CD1c-positive myeloid dendritic cell (primary cell): ENCODE measurements at regions not wholly inside any gene's neighbourhood (a gene's known extent, or its start where the extent isn't known, plus 50 kb on each side); places are given as distances from the start of the nearest gene placed in this dataset.

Experiments
- DNase-seq: peaks from one replicate; pipeline ENCODE4 v3.0.0-alpha.2; 2016; ENCODE audit errors: extremely low spot score

DNA sequence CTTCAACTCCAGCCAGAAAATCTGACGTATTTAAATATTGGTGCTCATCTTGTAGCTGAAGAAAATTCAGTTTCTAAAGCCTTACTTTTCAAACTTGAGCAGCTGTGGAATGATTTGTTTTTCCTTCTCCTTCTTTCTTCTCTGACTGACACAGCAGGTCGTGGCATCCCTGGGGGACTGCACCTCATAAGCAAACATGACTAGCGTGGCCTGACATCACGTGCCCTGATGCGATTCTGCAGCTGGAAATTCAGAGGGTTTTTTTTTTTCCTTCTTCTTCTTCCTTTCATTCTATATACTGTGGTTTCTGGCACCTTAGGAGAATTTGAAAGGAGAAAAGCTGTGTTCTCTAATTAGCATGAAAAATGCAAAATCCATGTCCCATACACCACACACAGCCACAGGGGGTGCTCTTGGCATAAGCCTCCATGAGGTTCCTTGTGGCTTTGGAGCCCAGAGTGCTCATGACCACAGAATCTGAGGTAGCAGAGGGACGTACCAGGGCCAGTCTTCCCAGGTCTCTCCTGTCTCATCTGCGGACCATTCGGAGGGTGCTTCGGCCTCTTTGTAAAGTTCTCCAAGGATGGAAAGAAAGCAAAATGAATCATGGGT lies 258.5 kb upstream of the CDH4 start:
- no peak for DNase-seq

DNA sequence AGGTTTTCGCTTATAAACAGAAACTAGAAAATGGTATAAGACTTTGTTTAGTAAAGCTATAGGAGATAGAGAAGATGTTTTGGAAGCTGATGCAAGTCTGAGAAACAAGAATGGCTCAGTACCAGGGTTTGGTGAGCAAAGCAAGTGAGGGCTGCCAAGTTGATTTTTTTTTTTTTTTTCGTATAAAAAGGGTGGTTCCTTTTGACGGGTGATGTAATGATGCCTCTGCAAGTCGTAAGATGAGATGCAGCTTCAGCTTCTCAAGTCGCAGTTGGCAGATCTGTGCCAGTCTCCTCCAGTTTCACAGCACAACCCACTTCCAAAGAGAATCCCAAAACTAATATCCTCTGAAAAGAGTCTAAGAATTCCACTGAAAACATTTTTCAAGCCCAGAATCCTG lies 252.8 kb upstream of the CDH4 start:
- DNase-seq, result no peak

DNA sequence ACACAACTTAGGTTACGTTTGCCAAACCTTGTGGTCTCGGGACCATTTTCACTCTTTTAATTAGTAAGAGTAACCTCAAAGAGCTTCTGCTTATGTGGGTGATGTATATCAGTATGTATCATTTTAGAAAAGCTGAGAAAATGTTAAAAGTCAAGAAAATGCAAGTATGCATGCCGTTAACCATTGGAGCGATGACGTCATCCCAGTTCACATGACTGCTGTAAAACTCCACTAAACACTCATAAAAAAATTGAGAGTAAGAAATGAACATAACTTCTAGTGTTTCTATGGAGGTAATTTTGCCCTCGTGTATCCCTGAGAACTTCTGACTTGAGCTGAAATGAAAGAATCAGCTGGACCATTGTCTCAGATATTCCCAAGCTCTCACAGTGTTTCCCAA lies 250.0 kb upstream of the CDH4 start:
- no peak for DNase-seq

DNA sequence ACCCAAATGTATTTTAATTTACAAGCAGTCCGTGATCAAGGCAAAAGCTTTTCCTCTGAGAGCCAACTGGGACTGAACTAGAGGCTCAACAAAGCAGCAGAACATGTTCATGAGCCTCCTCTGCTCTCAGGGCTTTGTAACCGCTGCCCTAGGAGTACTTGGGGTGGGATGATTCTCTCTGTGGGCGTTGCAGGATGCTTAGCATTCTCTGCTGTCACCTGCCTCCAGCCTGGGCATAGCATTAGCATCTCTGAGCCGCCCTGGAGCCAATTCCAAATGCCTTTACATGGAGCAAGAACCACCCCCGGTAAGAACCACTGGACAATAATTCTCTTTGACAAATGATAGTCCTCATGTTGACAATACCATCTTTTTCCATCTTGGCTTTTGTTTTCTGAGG lies 237.6 kb upstream of the CDH4 start:
- DNase-seq, result no peak

DNA sequence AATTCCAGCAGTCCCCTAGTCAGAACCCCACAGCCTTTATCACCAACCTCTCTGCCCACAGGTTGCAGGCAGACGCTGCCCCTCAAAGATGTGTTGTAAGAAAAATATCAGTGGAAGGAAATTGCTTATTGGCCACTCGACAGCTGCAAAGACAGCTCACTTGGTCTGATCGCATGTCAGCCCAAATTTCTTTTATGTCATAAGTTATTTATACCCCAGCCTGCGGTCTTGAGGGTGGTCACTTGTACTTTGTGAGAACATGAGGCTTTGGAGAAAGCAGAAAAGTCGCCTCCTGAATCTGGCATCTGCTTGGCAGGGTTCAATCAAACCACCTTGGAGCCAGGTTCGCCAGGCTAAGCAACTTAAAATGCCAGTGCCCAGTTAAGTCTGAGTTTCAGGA lies 236.5 kb upstream of the CDH4 start:
- DNase-seq, result no peak

DNA sequence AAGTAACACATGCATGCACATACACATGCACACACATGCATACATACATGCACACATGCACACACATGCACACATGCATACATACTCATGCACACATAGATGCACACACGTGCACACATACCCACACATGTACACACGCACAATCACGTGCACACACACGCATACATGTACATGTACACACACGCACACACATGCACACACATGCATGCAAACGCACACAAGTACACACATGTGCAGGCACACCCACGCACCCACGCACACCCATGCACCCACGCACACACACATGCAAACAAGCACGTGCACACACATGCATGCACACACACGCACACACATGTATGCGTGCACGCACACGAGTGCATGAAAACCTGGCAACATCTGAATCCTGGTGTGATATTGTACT lies 232.7 kb upstream of the CDH4 start:
- DNase-seq, result no peak

DNA sequence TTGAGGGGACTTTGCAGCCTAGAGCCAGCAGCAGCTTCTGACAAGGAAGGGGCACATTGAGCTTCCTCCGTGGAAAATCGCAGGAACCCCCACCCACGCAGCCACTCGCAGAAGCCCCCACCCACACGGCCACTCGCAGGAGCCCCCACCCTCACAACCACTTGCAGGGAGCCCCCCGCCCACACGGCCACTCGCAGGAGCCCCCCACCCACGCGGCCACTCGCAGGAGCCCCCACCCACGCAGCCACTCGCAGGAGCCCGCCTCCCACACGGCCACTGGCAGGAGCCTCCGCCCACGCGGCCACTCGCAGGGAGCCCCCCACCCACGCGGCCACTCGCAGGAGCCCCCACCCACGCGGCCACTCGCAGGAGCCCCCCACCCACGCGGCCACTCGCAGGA lies 228.4 kb upstream of the CDH4 start:
- DNase-seq, result no peak

DNA sequence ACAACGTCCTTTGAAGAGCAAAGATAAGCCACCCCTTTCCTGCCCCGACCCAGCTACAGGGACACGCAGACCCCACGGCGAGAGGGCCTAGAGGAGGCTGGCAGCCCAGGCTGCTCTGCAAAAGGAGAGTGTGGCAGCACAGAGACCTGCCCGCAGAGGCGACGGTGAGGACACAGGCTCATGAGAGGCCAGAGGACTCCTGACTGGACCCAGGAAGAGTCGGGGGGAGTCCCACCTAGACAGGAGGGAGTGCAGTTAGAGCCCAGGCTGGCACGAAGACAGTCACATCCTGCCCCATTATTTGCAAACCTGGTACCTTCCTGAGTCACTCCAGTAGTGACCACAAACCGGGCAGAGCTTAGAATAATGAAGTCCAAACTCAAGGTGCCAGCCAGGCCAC lies 227.7 kb upstream of the CDH4 start:
- DNase-seq, result no peak

DNA sequence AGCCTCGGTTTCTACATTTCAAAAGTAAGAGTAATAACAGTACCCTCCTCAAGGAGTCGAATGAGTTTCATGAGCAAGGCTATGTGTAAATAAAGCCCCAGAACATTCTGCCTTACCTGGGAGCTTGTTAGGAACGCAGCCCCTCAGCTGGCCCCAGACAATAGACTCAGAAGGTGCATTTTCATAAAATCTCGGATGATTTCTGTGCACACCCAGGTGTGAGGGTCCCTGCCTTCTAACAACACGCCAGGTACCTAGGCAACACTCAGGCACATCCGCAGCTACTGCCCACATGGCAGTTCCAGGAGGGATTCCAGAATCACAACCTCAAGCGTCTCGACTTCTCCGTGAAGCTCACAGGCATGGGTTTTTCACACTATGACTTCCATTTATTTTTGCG lies 226.5 kb upstream of the CDH4 start:
- DNase-seq, result no peak

DNA sequence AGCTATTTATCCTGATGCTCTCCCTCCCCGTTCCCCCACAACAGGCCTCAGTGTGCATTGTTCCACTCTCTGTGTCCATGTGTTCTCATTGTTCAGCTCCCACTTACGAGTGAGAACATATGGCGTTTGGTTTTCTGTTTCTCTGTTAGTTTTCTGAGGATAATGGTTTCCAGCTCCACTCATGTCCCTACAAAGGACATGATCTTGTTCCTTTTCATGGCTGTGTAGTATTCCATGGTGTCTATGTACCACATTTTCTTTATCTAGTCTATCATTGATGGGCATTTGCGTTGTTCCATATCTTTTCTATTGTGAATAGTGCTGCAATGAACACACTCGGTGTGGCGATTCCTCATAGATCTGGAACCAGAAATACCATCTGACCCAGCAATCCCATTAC lies 225.9 kb upstream of the CDH4 start:
- no peak for DNase-seq

DNA sequence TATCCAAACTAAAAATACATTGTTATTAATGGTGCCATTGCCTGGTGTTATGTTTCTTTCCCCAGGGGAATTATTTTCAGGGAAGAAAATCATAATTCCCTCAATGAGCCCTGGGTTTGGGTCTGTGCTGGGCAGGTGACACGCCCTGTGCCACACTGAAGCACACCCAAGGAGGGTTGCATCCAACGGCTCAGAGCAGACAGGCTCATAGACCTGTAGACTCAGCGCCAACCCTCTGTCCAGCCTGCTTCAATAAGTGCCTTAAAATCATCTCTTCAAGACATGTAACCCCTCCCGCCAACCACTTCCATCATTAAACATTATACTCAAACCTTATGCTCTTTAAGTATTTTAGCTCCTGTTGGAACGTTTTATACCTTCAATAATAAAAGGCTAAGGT lies 225.3 kb upstream of the CDH4 start:
- no peak for DNase-seq

DNA sequence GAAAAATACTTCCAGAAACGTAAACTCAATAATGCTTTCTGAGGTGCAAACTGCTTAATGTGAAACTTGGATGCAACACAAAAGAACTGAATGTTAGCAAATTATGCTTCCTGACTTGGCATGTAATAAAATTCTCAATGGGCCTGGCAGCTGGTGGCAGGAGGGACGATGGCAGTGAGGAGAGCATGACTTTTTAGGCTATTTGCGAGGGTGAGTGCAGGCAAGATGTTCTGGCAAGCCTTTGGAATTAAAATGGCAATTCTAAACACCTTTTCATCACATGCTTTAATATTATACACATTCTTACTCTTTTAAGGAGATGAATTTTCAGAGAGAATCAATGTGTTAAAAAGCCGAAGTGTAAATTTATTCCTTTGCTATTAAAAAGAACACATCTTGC lies 224.8 kb upstream of the CDH4 start:
- no peak for DNase-seq

DNA sequence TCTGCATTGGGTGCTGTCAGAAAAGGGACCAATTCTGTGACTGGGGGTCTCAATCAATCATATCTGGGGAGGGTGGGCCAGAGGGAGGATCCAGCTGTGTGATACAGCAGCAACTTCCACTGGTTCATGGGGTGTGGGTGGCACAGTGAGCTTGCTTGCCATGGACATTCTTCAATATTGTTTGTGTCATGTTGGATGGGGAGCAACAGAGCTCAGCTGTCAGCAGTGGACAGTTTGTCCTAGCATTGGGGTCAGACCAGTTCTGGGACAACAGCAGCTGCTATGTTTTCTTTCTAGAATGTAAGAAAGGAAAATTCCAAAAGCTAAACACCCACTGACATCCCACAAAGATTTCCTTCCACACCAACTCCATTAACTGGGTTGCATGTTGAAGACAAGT lies 221.9 kb upstream of the CDH4 start:
- DNase-seq, result no peak

DNA sequence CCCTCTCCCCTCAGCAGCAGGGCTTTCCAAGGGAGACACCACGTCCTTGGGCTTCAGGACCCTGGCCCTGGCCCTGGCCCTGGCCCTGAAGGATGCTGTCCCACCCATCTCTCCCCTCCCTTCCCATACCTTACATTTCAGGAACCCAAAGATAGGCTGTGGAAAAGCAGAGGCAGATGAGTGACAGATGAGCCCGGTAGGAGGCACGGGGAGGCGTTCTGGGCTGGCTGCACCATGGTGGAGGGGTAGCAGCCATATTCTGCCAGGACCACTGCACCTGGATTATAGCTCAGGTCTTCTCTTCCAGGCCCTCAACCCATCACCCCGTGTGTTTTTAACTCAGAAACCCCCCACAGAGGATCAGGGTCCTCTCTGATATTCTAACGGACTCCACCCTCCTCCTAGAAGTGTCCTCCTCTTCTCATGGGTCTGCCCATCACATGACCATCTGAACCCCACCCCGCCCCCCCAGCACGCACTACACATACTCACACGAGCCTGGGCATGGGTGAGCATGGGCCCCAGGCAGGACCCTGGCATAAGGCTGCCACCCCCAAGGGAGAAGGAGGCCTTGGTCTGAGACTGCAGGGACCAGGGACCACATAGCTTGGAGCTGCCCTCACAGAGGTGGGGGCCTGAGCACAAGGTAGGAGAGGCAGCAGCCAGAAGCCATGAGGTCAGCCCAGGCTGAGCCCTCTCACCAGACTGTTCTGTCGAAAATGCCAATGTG lies 220.8 kb upstream of the CDH4 start:
- no peak for DNase-seq

DNA sequence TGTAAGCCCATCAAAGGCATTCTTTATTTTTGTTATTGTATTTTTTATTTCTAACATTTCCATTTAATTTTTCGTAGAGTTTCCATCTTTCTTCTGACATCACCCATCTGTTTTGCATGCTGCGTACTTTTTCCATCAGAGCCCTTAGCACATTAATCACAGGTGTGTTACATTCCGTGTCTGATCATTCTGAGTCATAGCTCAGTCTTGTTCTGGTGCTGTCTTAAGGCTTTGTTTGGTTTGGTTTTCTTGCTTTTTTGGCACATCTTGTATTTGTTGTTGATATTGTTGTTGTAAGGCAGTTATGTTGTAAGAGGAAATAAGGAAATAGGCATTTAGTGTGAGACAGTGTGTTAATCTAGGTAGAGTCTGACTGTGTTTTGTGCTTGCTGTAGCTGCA lies 214.6 kb upstream of the CDH4 start:
- DNase-seq, result no peak

DNA sequence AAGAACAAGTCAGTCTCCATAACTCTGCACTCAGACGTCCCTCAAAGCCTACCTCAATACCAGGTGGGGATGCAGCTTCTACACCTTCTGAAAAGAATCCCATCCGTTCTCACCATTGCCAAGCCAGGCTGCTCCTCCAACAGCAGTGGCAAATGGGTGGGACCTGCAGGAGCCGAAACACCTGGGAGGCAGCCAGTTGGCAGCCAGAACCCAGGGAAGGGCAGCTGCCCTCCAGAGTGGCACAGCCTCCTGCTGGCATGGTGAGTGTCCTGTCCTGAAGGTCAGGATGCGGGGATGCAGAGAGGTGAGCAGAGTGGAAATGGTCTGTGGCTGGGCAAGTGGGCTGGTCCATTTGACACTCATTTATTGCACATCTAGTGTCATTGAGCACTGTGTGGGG lies 210.6 kb upstream of the CDH4 start:
- no peak for DNase-seq

DNA sequence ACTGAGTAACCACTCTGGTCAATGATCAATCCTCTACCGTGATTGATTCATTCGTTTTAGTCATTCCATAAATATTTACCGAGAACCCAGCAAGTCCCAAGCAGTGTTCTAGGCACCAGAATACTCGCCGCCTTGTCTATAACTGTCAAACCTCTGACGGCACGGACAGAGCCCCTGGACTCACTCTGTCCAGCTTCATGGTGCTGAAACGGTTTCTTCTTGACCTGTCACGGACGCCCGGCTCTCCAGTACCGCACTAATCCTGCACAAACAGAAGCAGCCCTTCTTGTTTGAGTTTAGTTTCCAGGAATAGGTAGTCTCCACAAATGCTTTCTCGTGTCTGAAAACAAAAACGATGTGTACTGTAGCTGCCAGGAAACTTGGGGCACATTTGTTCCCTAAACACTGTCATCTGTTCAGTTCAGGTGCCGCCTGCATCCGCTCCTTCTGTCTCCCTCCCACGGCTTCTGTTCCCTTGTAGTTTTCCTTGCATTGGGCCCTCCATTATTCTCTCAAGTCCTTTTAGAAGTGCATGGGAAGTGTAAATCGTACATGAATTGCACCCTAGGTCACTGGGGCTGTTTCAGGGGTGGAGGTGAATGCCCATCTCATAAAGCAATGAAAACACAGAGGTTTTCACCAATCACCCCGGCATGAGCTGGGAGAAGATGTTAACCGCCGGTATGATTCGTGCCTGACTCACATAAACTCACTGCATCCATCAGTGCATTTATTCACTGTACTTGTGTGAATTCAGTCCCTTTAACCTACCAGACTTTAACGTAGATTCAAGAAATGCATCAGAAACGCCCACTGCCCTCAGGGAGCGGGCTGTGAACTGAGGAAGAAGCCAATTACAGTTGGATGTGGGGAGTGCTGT lies 209.3 kb upstream of the CDH4 start:
- DNase-seq, result no peak

DNA sequence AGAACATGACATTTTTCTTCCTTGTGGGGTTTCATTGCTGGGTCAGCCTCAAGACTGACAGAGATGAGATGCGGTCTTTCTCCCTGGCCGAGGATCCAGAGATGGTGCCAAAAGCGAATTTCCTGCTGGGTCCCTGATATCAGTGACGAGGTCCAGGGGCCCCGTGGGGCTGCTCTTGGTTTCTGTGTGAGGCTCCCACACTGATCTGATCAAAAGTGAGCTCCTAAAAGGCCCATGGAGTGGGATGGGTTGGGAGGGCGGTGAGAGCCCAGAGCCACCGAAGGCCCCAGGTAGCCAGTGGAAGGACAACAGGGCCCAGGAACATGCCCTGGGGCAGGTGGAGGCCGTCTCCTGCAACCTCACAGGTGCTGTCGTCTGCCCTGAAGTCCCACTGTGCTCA lies 208.4 kb upstream of the CDH4 start:
- no peak for DNase-seq

DNA sequence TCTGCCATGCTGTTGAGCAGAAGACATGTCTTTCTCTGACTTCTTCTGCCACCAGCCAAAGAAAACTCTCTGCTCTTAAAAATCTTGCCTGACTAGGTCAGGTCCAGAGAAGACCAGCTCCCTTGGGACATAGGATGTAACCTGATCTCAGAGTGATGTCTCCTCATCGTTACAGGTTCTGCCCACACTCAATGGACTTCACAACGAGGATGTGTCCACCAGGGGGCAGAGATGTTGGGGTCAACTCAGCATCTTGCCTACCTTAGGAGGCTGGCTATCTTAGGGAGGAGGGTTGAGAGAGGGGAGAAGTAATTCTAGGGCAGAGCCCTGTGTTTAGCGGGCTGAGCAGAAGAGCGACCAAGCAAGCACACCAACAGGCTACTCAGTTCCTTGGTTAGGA lies 207.6 kb upstream of the CDH4 start:
- DNase-seq, result no peak

DNA sequence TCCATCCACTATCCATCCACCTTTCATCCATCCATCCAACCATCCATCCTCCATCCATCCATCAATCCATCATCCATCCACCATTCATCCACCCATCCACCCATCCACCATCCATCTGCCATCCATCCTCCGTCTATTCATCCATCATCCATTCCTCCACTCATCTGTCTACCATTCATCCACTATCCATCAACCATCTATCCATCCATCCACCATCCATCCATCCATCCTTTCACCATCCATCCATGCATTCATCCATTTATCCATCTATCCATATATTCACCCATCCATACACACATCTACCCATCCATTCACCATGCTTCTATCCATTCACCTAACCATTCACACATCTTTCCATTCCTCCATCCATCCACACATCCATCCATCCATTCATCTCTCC lies 207.0 kb upstream of the CDH4 start:
- DNase-seq, result no peak

DNA sequence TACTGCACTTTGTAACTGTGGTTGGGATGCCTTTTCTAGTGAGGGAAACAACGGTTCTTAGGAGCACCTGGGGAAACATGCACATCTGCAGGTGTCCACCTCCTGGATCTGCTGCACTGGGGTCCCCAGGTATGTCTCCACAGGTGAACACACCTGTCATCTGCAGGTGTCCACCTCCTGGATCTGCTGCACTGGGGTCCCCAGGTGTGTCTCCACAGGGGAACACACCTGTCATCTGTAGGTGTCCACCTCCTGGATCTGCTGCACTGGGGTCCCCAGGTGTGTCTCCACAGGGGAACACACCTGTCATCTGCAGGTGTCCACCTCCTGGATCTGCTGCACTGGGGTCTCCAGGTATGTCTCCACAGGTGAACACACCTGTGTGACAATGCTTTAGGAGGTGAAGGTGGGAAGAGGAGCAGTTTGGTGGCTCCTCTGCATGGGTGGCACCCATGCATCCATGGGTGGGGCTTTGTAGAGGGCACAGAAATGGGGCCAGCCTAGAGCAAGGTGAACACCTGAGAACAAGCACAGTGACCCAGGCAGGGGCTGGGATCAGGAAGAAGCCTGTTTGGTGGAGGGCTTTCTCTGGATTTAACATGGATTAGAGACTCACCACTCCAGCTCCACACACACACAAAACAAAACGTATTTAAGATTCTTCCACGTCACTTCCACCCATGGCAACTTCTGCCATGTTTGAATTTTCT lies 206.0 kb upstream of the CDH4 start:
- peak; percentile 14 for DNase-seq

DNA sequence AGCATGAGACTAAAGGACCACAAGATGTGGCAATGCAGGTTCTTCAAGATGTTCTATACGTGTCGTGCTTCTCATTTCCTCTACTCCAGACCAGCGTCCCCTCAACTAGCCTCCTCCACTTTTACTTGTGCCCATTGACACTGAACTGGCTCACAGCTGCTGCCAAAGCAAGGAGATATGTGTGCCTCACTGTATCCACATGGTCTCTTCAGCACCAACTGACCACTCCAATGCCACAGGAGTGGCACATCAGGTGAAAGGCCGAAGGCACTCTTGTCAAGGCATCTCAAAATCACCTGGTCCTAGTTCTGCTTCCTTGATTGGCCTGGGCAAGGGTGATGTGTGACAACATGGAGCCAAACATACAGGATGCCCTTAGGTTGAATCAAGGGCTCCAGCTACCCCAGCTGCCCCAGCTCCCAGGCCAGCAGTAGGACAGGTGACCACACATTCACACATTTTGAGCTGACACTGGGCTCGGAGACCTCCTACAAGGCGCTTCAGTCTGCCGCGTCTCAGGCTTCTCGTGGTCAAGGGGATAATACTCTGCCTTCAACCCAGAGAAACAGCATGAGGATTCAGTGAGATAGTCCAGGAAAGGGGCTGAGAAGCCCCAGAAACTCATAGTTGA lies 205.2 kb upstream of the CDH4 start:
- no peak for DNase-seq
